Sigmoid colon (tissue), 6 donors: ENCODE measurements at regions not wholly inside any gene's neighbourhood (a gene's known extent, or its start where the extent isn't known, plus 50 kb on each side); places are given as distances from the start of the nearest gene placed in this dataset.

Experiments used
- DNase-seq: peaks from one replicate; pipeline ENCODE4 v3.0.0-alpha.2; 2019
- H3K27ac ChIP-seq, 4 donors: fragments of 200-600 bp; sonication (generic); one replicate each; pipeline ENCODE4 v1.5.1; 2016 to 2019; ENCODE audit warnings: mild to moderate bottlenecking in 1 of 4
- H3K27me3 ChIP-seq, 3 donors: fragments of 200-600 bp; sonication (generic); one replicate each; pipeline ENCODE4 v1.5.1; 2019; ENCODE audit warnings: mild to moderate bottlenecking in 1 of 3
- H3K36me3 ChIP-seq, 4 donors: fragments of 200-600 bp; sonication (generic); one replicate each; pipeline ENCODE4 v1.5.1; 2016 to 2019
- H3K4me1 ChIP-seq, 4 donors: fragments of 200-600 bp; sonication (generic); one replicate each; pipeline ENCODE4 v1.5.1; 2017 to 2019
- H3K4me3 ChIP-seq, 4 donors: fragments of 200-600 bp; sonication (generic); one replicate each; pipeline ENCODE4 v1.5.1; 2017 to 2019; ENCODE audit warnings: mild to moderate bottlenecking in 2 of 4, moderate library complexity in 1 of 4
- H3K9me3 ChIP-seq, 4 donors: fragments of 200-600 bp in 3 of 4; sonication (generic) in 3 of 4; one replicate each; pipeline versions ENCODE4 v1.5.1 to v1.6.1; 2013 to 2019
- CTCF ChIP-seq, 4 experiments: fragments of 450-650 bp in 3 of 4; fragments of 200-600 bp in 1 of 4; IDR thresholded peaks; one replicate each; pipeline ENCODE4 v1.5.1; 2016 to 2019; ENCODE audit warnings: antibody characterized with exemption in 4 of 4, mild to moderate bottlenecking in 3 of 4, moderate library complexity in 2 of 4
- EP300 ChIP-seq, 4 donors: sonication (generic); formaldehyde crosslinking; IDR thresholded peaks; one replicate each; pipeline ENCODE4 v1.6.1; 2017; ENCODE audit warnings: antibody characterized with exemption in 4 of 4
- POLR2A ChIP-seq, 2 donors: fragments of 450-650 bp; IDR thresholded peaks; one replicate each; pipeline ENCODE4 v1.6.1; 2016; ENCODE audit warnings: antibody characterized with exemption in 2 of 2, mild to moderate bottlenecking in 2 of 2, moderate library complexity in 2 of 2
- POLR2AphosphoS5 ChIP-seq, 4 donors: sonication (generic); formaldehyde crosslinking; IDR thresholded peaks; one replicate each; pipeline ENCODE4 v1.6.1; 2017; ENCODE audit warnings: antibody characterized with exemption in 4 of 4
- whole genome bisulfite sequencing, 2 donors: extraction: QIAGEN DNeasy Blood & Tissue Kit; methylation state at CpG; one replicate each; pipeline ENCODE4 v1.1.7; 2013; 5-methylcytosine and 5-hydroxymethylcytosine counted together
- intact Hi-C: fragments of 100-400 bp; cut with DNase I; formaldehyde crosslinking; loops from one replicate; pipeline ENCODE4 v1.15.1; 2023
- donor health status: healthy with polysubstance abuse.
- donor health status: healthy.

GRCh38 chr11:128318856-128319474 is 268.4 kb downstream of the ETS1 start:
- Histone ChIP-seq H3K4me3 (no peak overlapping the region), H3K27me3 (no peaks in the 10 kb centered on the region), H3K36me3 (no peaks in the 10 kb centered on the region), H3K9me3 (peaks cover 0 to 2% (median 0%) of the 10 kb centered on the region in 4 donors), H3K27ac (no peak overlapping the region), H3K4me1 (no peaks in the 10 kb centered on the region)
- no peak for DNase-seq
- TF ChIP-seq CTCF (IDR thresholded peaks at IDR 0.05) (no peak), EP300 (IDR thresholded peaks at IDR 0.05) (no peak), POLR2AphosphoS5 (IDR thresholded peaks at IDR 0.05) (no peak), POLR2A (IDR thresholded peaks at IDR 0.05) (no peak)
- 53 to 80% methylated on average over 8 of the region's 8 CpGs for WGBS, 2 donors
- intact Hi-C loops, result no loop called here

- WGBS, 2 donors, result 84 to 88% methylated on average over 4 of the region's 4 CpGs
Measured at GRCh38 chr11:128316541-128317227, 270.7 kb downstream of the ETS1 start.

GRCh38 chr11:128315933-128316332 is 271.4 kb downstream of the ETS1 start:
- WGBS, 2 donors, result 86 to 92% methylated on average over 3 of the region's 3 CpGs
- no peaks in the 10 kb centered on the region for H3K36me3 ChIP-seq
- H3K9me3 ChIP-seq, result peaks cover 0 to 4% (median 0%) of the 10 kb centered on the region in 4 donors
- H3K27ac ChIP-seq, result no peak overlapping the region
- no peaks in the 10 kb centered on the region for H3K27me3 ChIP-seq
- intact Hi-C loops, result no loop called here
- H3K4me3 ChIP-seq, result no peak overlapping the region
- TF ChIP-seq POLR2AphosphoS5 (IDR thresholded peaks at IDR 0.05) (no peak), CTCF (IDR thresholded peaks at IDR 0.05) (no peak), POLR2A (IDR thresholded peaks at IDR 0.05) (no peak), EP300 (IDR thresholded peaks at IDR 0.05) (no peak)
- H3K4me1 ChIP-seq, result no peaks in the 10 kb centered on the region
- DNase-seq, result no peak

More at GRCh38 chr11:128316541-128317227, 270.7 kb downstream of the ETS1 start:
- no peak overlapping the region for H3K4me3 ChIP-seq
- no peaks in the 10 kb centered on the region for H3K4me1 ChIP-seq
- H3K27me3 ChIP-seq, result no peaks in the 10 kb centered on the region
- no peak overlapping the region for H3K27ac ChIP-seq
- DNase-seq, result no peak
- intact Hi-C loops, result no loop called here
- H3K36me3 ChIP-seq, result no peaks in the 10 kb centered on the region
- peaks cover 0 to 4% (median 0%) of the 10 kb centered on the region in 4 donors for H3K9me3 ChIP-seq
- no peak for TF ChIP-seq POLR2A (IDR thresholded peaks at IDR 0.05)
- TF ChIP-seq POLR2AphosphoS5 (IDR thresholded peaks at IDR 0.05), result no peak
- TF ChIP-seq CTCF (IDR thresholded peaks at IDR 0.05), result no peak
- TF ChIP-seq EP300 (IDR thresholded peaks at IDR 0.05), result no peak

GRCh38 chr11:128313931-128314330 is 273.4 kb downstream of the ETS1 start:
- Histone ChIP-seq H3K36me3 (no peaks in the 10 kb centered on the region), H3K27ac (no peak overlapping the region), H3K9me3 (peaks cover 0 to 4% (median 0%) of the 10 kb centered on the region in 4 donors), H3K27me3 (no peaks in the 10 kb centered on the region), H3K4me3 (no peak overlapping the region), H3K4me1 (no peaks in the 10 kb centered on the region)
- intact Hi-C loops, result no loop called here
- WGBS, 2 donors, result 93 to 100% methylated on average over 1 of the region's 1 CpG
- no peak for DNase-seq
- TF ChIP-seq POLR2AphosphoS5 (IDR thresholded peaks at IDR 0.05) (no peak), CTCF (IDR thresholded peaks at IDR 0.05) (no peak), POLR2A (IDR thresholded peaks at IDR 0.05) (no peak), EP300 (IDR thresholded peaks at IDR 0.05) (no peak)
